K562 (cell line): ENCODE measurements at regions not wholly inside any gene's neighbourhood (a gene's known extent, or its start where the extent isn't known, plus 50 kb on each side); places are given as distances from the start of the nearest gene placed in this dataset.

Experiments used
- ATAC-seq: fragments of 200-7000 bp; cut with Tn5 transposase; 3 replicates; pipeline ENCODE4 v1.9.1; 2020; ENCODE audit warnings: moderate library complexity
- BruUV-seq: library from RNA; stranded (reverse); fragments of 400-500 nt; replicated peaks from 2 replicates; lab custom pipeline; 2021; lab: Mats Ljungman, UMichigan
- CTCF ChIA-PET: fragments of 300-600 bp; formaldehyde crosslinking; extraction: SDS; loops from one replicate; lab custom pipeline; 2021; ENCODE audit warnings: low intra/inter-chr PET ratio; lab: Yijun Ruan, JAX
- POLR2A ChIA-PET: fragments of 300-600, 350-650 bp; sonication (Branson Sonifier 250); formaldehyde crosslinking; extraction: SDS; loops from one replicate; lab custom pipeline; 2021; ENCODE audit warnings: antibody characterized with exemption, inconsistent platforms; lab: Yijun Ruan, JAX
- DNase-seq, 4 experiments: peaks; one replicate each; pipeline versions ENCODE4 v3.0.0 to v3.0.0-alpha.2; 2011 to 2018; ENCODE audit warnings: low spot score in 3 of 4, mixed read lengths in 3 of 4; ENCODE audit errors: extremely low read depth in 1 of 4
- FAIRE-seq: peaks from 2 replicates; lab custom pipeline; 2011; peaks lifted over from hg19 to GRCh38; lab: Jason Lieb, UNC
- H2AFZ ChIP-seq: 2 replicates; pipeline ENCODE4 v1.6.0; 2011; ENCODE audit warnings: low read depth, low read length, control low read depth, inconsistent platforms
- H3K27ac ChIP-seq: fragments of 200-600 bp; 3 replicates; pipeline ENCODE4 v1.8.0; 2011; ENCODE audit warnings: low read depth, mild to moderate bottlenecking, control low read depth, inconsistent platforms, low read length, moderate library complexity, mixed read lengths; ENCODE audit errors: extremely low read depth
- H3K27me3 ChIP-seq, 2 experiments: fragments of 300-600 bp in 1 of 2; 2 replicates in 1 of 2; 3 replicates in 1 of 2; pipeline versions ENCODE4 v1.6.0 to v1.8.0; 2011; ENCODE audit warnings: inconsistent platforms in 2 of 2, low read length in 2 of 2, mild to moderate bottlenecking in 1 of 2, mixed read lengths in 1 of 2, moderate library complexity in 1 of 2; ENCODE audit not compliant: control insufficient read depth in 2 of 2, insufficient read depth in 2 of 2
- H3K36me3 ChIP-seq: fragments of 300-600 bp; 3 replicates; pipeline ENCODE4 v1.8.0; 2011; ENCODE audit warnings: mild to moderate bottlenecking, low read length, inconsistent platforms; ENCODE audit not compliant: control insufficient read depth, insufficient read depth
- H3K4me1 ChIP-seq, 2 experiments: fragments of 200-600 bp in 1 of 2; replicated peaks in 1 of 2; 2 replicates in 1 of 2; 3 replicates in 1 of 2; pipeline versions ENCODE4 v1.5.1 to v1.8.0; 2011; ENCODE audit warnings: inconsistent platforms in 2 of 2, low read length in 2 of 2, mild to moderate bottlenecking in 1 of 2, mixed read lengths in 1 of 2, moderate library complexity in 1 of 2; ENCODE audit not compliant: control insufficient read depth in 2 of 2, insufficient read depth in 2 of 2
- H3K4me2 ChIP-seq: 2 replicates; pipeline ENCODE4 v1.6.1; 2011; ENCODE audit warnings: low read length, control low read depth, inconsistent platforms, mixed read lengths; ENCODE audit not compliant: insufficient read depth
- H3K4me3 ChIP-seq: fragments of 200-600 bp; sonication (generic), shearing (Covaris generic); 2 replicates; pipeline ENCODE4 v1.5.1; 2016; ENCODE audit warnings: control low read depth, inconsistent platforms
- H3K79me2 ChIP-seq: fragments of 200-600 bp; 3 replicates; pipeline ENCODE4 v1.8.0; 2011; ENCODE audit warnings: low read length, inconsistent platforms; ENCODE audit not compliant: control insufficient read depth, insufficient read depth
- H3K9ac ChIP-seq, 2 experiments: 2 replicates each; pipeline versions ENCODE4 v1.6.0 to v1.6.1; 2011; ENCODE audit warnings: low read depth in 2 of 2, low read length in 2 of 2, control low read depth in 1 of 2, inconsistent platforms in 1 of 2, mild to moderate bottlenecking in 1 of 2, mixed read lengths in 1 of 2; ENCODE audit not compliant: insufficient read depth in 1 of 2
- H3K9me1 ChIP-seq: one replicate; pipeline ENCODE4 v1.6.0; 2011; ENCODE audit warnings: inconsistent platforms, mild to moderate bottlenecking, low read length, moderate library complexity; ENCODE audit not compliant: control insufficient read depth, insufficient read depth
- H3K9me3 ChIP-seq: replicated peaks from 2 replicates; pipeline ENCODE4 v1.5.1; 2011; ENCODE audit warnings: low read depth, low read length, inconsistent platforms; ENCODE audit not compliant: control insufficient read depth, insufficient read depth
- H4K20me1 ChIP-seq: replicated peaks from 2 replicates; pipeline ENCODE4 v1.6.1; 2011; ENCODE audit warnings: low read length, inconsistent platforms, mixed read lengths; ENCODE audit not compliant: control insufficient read depth, insufficient read depth
- CREB3 ChIP-seq: fragments of 450-650 bp; conservative IDR thresholded peaks from 2 replicates; pipeline ENCODE4 v1.6.1; 2016; ENCODE audit warnings: missing genetic modification characterization, low read depth, mild to moderate bottlenecking, missing compliant biosample characterization, moderate library complexity
- EGR1 ChIP-seq: fragments of 450-650 bp; conservative IDR thresholded peaks from 2 replicates; pipeline ENCODE4 v1.6.1; 2017; ENCODE audit warnings: mild to moderate bottlenecking
- FOXJ3 ChIP-seq: sonication (generic); formaldehyde crosslinking; IDR thresholded peaks from 2 replicates; pipeline ENCODE4 v1.4.0; 2020; ENCODE audit warnings: mild to moderate bottlenecking, missing genetic modification reagents
- FOXK2 ChIP-seq, 2 experiments: fragments of 450-650 bp; IDR thresholded peaks in 1 of 2; conservative IDR thresholded peaks in 1 of 2; 2 replicates each; pipeline ENCODE4 v1.6.1; 2016; ENCODE audit warnings: low read depth in 2 of 2, mild to moderate bottlenecking in 1 of 2
- GABPA ChIP-seq: fragments of 200-800 bp; sonication (Bioruptor generic); conservative IDR thresholded peaks from 2 replicates; pipeline ENCODE4 v1.6.1; 2016; ENCODE audit warnings: low read depth, missing genetic modification characterization, missing compliant biosample characterization
- GMEB1 ChIP-seq: fragments of 250-450 bp; sonication (Bioruptor Pico); IDR thresholded peaks from 2 replicates; pipeline ENCODE4 v1.4.0; 2020; ENCODE audit warnings: mild to moderate bottlenecking
- IFI16 ChIP-seq: fragments of 250-450 bp; sonication (Bioruptor Pico); IDR thresholded peaks from 2 replicates; pipeline ENCODE4 v2.1.2; 2022; ENCODE audit warnings: mild to moderate bottlenecking, inconsistent platforms
- KHSRP ChIP-seq: fragments of 450-650 bp; IDR thresholded peaks from 2 replicates; pipeline ENCODE4 v1.6.1; 2017
- L3MBTL2 ChIP-seq: fragments of 450-650 bp; IDR thresholded peaks from 2 replicates; pipeline ENCODE4 v1.6.1; 2016; ENCODE audit warnings: mild to moderate bottlenecking, moderate library complexity
- LARP7 ChIP-seq: fragments of 450-650 bp; IDR thresholded peaks from 2 replicates; pipeline ENCODE4 v1.6.1; 2016
- PKNOX1 ChIP-seq: fragments of 450-650 bp; IDR thresholded peaks from 2 replicates; pipeline ENCODE4 v1.6.1; 2016
- RBFOX2 ChIP-seq: fragments of 200-400 bp; formaldehyde crosslinking; IDR thresholded peaks from 2 replicates; pipeline ENCODE4 v1.6.1; 2017; ENCODE audit warnings: low read depth, mild to moderate bottlenecking, low read length, moderate library complexity
- SMAD3 ChIP-seq: fragments of 450-650 bp; formaldehyde crosslinking; conservative IDR thresholded peaks from 2 replicates; pipeline ENCODE4 v1.4.0; 2020; ENCODE audit warnings: mild to moderate bottlenecking
- SOX6 ChIP-seq: fragments of 450-650 bp; IDR thresholded peaks from 2 replicates; pipeline ENCODE4 v1.6.1; 2014; ENCODE audit warnings: mild to moderate bottlenecking
- ZFP36 ChIP-seq: fragments of 150-350 bp; IDR thresholded peaks from 2 replicates; pipeline ENCODE4 v1.6.1; 2018; ENCODE audit warnings: low read length, low read depth; ENCODE audit not compliant: partially characterized antibody
- ZNF174 ChIP-seq: fragments of 250-450 bp; sonication (Bioruptor Pico); IDR thresholded peaks from 2 replicates; pipeline ENCODE4 v1.4.0; 2020; ENCODE audit warnings: mild to moderate bottlenecking
- ZNF511 ChIP-seq: sonication (generic); formaldehyde crosslinking; IDR thresholded peaks from 2 replicates; pipeline ENCODE4 v1.8.0; 2022; ENCODE audit warnings: mild to moderate bottlenecking, missing genetic modification reagents
- ZNF766 ChIP-seq: fragments of 200-800 bp; sonication (Bioruptor generic); conservative IDR thresholded peaks from 2 replicates; pipeline ENCODE4 v1.6.1; 2016; ENCODE audit warnings: missing genetic modification characterization, missing compliant biosample characterization
- WGBS: fragments of 100-300 bp; shearing (Covaris generic); methylation state at CpG from one replicate; pipeline ENCODE4 v1.1.6; 2016; ENCODE audit warnings: low coverage, mixed read lengths; ENCODE audit not compliant: insufficient coverage; ENCODE audit errors: missing lambda C conversion rate; 5-methylcytosine and 5-hydroxymethylcytosine counted together
- in situ Hi-C: fragments of 300-500 bp; cut with MboI; formaldehyde crosslinking; loops from 4 replicates; pipeline ENCODE4 v1.15.0; 2018; ENCODE audit warnings: inconsistent platforms, mixed read lengths
- intact Hi-C: fragments of 100-400 bp; cut with micrococcal nuclease; formaldehyde crosslinking; loops from 2 replicates; pipeline ENCODE4 v1.14.2; 2022
- TF ChIP-seq, protein P1 (sequence below): sonication (generic); formaldehyde crosslinking; IDR thresholded peaks from 2 replicates; pipeline ENCODE4 v1.8.0; 2022; ENCODE audit warnings: missing genetic modification reagents, mild to moderate bottlenecking, borderline replicate concordance

DNA sequence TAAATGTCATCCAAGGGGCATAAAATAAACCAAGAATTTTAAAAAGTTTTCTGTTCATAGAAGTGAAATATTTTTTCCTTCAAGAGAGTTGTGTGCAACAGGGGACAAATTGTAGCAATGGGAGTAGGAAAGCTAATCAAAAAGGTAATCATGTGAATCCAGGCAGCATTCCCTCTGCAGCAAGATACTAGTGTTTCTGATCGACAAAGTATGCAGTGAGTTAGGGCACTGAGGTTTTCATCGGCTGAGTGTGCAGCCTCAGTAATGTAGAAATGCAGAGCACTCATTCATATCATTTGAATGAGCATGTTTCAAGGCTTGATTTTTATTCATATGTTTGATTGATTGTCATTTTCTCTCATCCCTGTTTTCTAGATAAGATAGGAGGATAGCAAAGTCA, 321.7 kb downstream of the PCDH7 start:
- DNase-seq (no peak), ATAC-seq (no peak), FAIRE-seq (no peak)
- Histone ChIP-seq H3K9me1 (no peaks in the 10 kb centered on the region), H4K20me1 (no peaks in the 10 kb centered on the region), H3K79me2 (no peaks in the 10 kb centered on the region), H2AFZ (no peak overlapping the region), H3K27me3 (no peaks in the 10 kb centered on the region), H3K9ac (no peak overlapping the region), H3K27ac (no peak overlapping the region), H3K36me3 (no peaks in the 10 kb centered on the region), H3K4me2 (no peak overlapping the region), H3K4me3 (no peak overlapping the region), H3K4me1 (no peaks in the 10 kb centered on the region), H3K9me3 (no peaks in the 10 kb centered on the region)
- intact Hi-C loops (no loop called here), in situ Hi-C loops (no loop called here)
- no peak for TF ChIP-seq KHSRP
- TF ChIP-seq PKNOX1, result no peak
- TF ChIP-seq ZNF766 (CRISPR knock-in tag), result no peak
- no peak for TF ChIP-seq L3MBTL2
- TF ChIP-seq ZFP36, result no peak
- no peak for TF ChIP-seq ZNF511 (CRISPR knock-in tag)
- TF ChIP-seq, protein P1, sequence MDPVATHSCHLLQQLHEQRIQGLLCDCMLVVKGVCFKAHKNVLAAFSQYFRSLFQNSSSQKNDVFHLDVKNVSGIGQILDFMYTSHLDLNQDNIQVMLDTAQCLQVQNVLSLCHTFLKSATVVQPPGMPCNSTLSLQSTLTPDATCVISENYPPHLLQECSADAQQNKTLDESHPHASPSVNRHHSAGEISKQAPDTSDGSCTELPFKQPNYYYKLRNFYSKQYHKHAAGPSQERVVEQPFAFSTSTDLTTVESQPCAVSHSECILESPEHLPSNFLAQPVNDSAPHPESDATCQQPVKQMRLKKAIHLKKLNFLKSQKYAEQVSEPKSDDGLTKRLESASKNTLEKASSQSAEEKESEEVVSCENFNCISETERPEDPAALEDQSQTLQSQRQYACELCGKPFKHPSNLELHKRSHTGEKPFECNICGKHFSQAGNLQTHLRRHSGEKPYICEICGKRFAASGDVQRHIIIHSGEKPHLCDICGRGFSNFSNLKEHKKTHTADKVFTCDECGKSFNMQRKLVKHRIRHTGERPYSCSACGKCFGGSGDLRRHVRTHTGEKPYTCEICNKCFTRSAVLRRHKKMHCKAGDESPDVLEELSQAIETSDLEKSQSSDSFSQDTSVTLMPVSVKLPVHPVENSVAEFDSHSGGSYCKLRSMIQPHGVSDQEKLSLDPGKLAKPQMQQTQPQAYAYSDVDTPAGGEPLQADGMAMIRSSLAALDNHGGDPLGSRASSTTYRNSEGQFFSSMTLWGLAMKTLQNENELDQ (CRISPR knock-in tag), result no peak
- no peak for TF ChIP-seq EGR1
- no peak for TF ChIP-seq IFI16 (CRISPR knock-in tag)
- TF ChIP-seq LARP7, result no peak
- no peak for TF ChIP-seq CREB3 (tag)
- TF ChIP-seq ZNF174 (CRISPR knock-in tag), result no peak
- TF ChIP-seq GMEB1, result no peak
- TF ChIP-seq GABPA (tag), result no peak
- TF ChIP-seq RBFOX2, result no peak
- no peak for TF ChIP-seq SOX6
- TF ChIP-seq FOXK2 (conservative IDR thresholded peaks at IDR 0.05 in 1 of 2, IDR thresholded peaks at IDR 0.05 in 1 of 2; ENCODE audit: low read depth in 2 of 2), result no peak
- no peak for TF ChIP-seq SMAD3 (CRISPR knock-in tag)
- TF ChIP-seq FOXJ3 (CRISPR knock-in tag), result no peak
- no TSS peak for BruUV-seq
- ChIA-PET POLR2A (no interaction called here), CTCF (no interaction called here)
- 0% methylated on average over 2 of the region's 2 CpGs for WGBS
